SK-N-SH treated with all-trans-retinoic acid at 6 μM for 48 hours (cell line): ENCODE measurements at regions not wholly inside any gene's neighbourhood (a gene's known extent, or its start where the extent isn't known, plus 50 kb on each side); places are given as distances from the start of the nearest gene placed in this dataset.
"Not testable (repeated sequence)": the region's sequence is repeated elsewhere in the genome, so short reads cannot be mapped to it uniquely, and the experiment has no call there.

ENCODE experiments used
- ATAC-seq: fragments of 200-7000 bp; cut with Tn5 transposase; 3 replicates; pipeline ENCODE4 v1.9.1; 2020; ENCODE audit warnings: mild to moderate bottlenecking, moderate library complexity
- ARNTL ChIP-seq: fragments of 450-650 bp; formaldehyde crosslinking; IDR thresholded peaks from 2 replicates; pipeline ENCODE4 v1.5.0; 2020; ENCODE audit warnings: low read depth, mild to moderate bottlenecking, moderate library complexity, borderline replicate concordance
- BACH2 ChIP-seq: fragments of 250-450 bp; sonication (Bioruptor Pico); IDR thresholded peaks from 2 replicates; pipeline ENCODE4 v1.9.0; 2021; ENCODE audit warnings: mild to moderate bottlenecking, borderline replicate concordance
- CSRNP3 ChIP-seq: fragments of 250-450 bp; sonication (Bioruptor Pico); IDR thresholded peaks from 2 replicates; pipeline ENCODE4 v1.5.1; 2021; ENCODE audit warnings: mild to moderate bottlenecking, moderate library complexity
- ESRRG ChIP-seq: fragments of 250-450 bp; sonication (Bioruptor Pico); IDR thresholded peaks from 2 replicates; pipeline ENCODE4 v1.6.1; 2021; ENCODE audit warnings: mild to moderate bottlenecking
- GLIS3 ChIP-seq: fragments of 250-450 bp; sonication (Bioruptor Pico); IDR thresholded peaks from 2 replicates; pipeline ENCODE4 v1.5.0; 2020; ENCODE audit warnings: mild to moderate bottlenecking, moderate library complexity
- ISL1 ChIP-seq: fragments of 250-450 bp; sonication (Bioruptor Pico); IDR thresholded peaks from 2 replicates; pipeline ENCODE4 v2.1.2; 2022; ENCODE audit warnings: mild to moderate bottlenecking, moderate library complexity
- OSR1 ChIP-seq: fragments of 250-450 bp; sonication (Bioruptor Pico); IDR thresholded peaks from 2 replicates; pipeline ENCODE4 v1.8.0; 2022; ENCODE audit warnings: moderate library complexity, mild to moderate bottlenecking, inconsistent platforms
- PATZ1 ChIP-seq: fragments of 250-450 bp; sonication (Bioruptor Pico); IDR thresholded peaks from 2 replicates; pipeline ENCODE4 v1.8.0; 2020; ENCODE audit warnings: mild to moderate bottlenecking, moderate library complexity, borderline replicate concordance
- RARB ChIP-seq: fragments of 250-450 bp; sonication (Bioruptor Pico); IDR thresholded peaks from 2 replicates; pipeline ENCODE4 v1.8.0; 2021; ENCODE audit warnings: mild to moderate bottlenecking, moderate library complexity
- SNAI2 ChIP-seq: fragments of 250-450 bp; sonication (Bioruptor Pico); IDR thresholded peaks from 2 replicates; pipeline ENCODE4 v1.5.0; 2020; ENCODE audit warnings: mild to moderate bottlenecking, moderate library complexity
- TCF4 ChIP-seq: fragments of 250-450 bp; sonication (Bioruptor Pico); IDR thresholded peaks from 2 replicates; pipeline ENCODE4 v1.8.0; 2021; ENCODE audit warnings: mild to moderate bottlenecking, moderate library complexity, borderline replicate concordance
- TOX ChIP-seq: fragments of 250-450 bp; sonication (Bioruptor Pico); IDR thresholded peaks from 2 replicates; pipeline ENCODE4 v1.8.0; 2021; ENCODE audit warnings: mild to moderate bottlenecking, moderate library complexity, borderline replicate concordance
- TSHZ2 ChIP-seq: fragments of 250-450 bp; sonication (Bioruptor Pico); IDR thresholded peaks from 2 replicates; pipeline ENCODE4 v1.5.0; 2020; ENCODE audit warnings: mild to moderate bottlenecking, moderate library complexity
- ZC3H10 ChIP-seq: fragments of 250-450 bp; sonication (Bioruptor Pico); IDR thresholded peaks from 2 replicates; pipeline ENCODE4 v1.5.1; 2021; ENCODE audit warnings: mild to moderate bottlenecking, moderate library complexity
- ZFP3 ChIP-seq: fragments of 250-450 bp; sonication (Bioruptor Pico); IDR thresholded peaks from 2 replicates; pipeline ENCODE4 v1.5.0; 2020; ENCODE audit warnings: mild to moderate bottlenecking, moderate library complexity
- ZFP30 ChIP-seq: fragments of 450-650 bp; formaldehyde crosslinking; IDR thresholded peaks from 2 replicates; pipeline ENCODE4 v1.5.0; 2022; ENCODE audit warnings: mild to moderate bottlenecking, moderate library complexity
- ZNF565 ChIP-seq: fragments of 450-650 bp; formaldehyde crosslinking; conservative IDR thresholded peaks from 2 replicates; pipeline ENCODE4 v1.5.0; 2020; ENCODE audit warnings: low read depth, mild to moderate bottlenecking, moderate library complexity
- ZNF70 ChIP-seq: fragments of 450-650 bp; formaldehyde crosslinking; IDR thresholded peaks from 2 replicates; pipeline ENCODE4 v1.5.0; 2020; ENCODE audit warnings: mild to moderate bottlenecking, moderate library complexity
- ZNF8 ChIP-seq: fragments of 450-650 bp; formaldehyde crosslinking; IDR thresholded peaks from 2 replicates; pipeline ENCODE4 v1.5.0; 2020; ENCODE audit warnings: mild to moderate bottlenecking, moderate library complexity
- TF ChIP-seq, protein P1 (sequence below): fragments of 250-450 bp; sonication (Bioruptor Pico); IDR thresholded peaks from 2 replicates; pipeline ENCODE4 v1.8.0; 2021; ENCODE audit warnings: low read depth, mild to moderate bottlenecking, moderate library complexity, borderline replicate concordance
- TF ChIP-seq, protein P2 (sequence below): fragments of 250-450 bp; sonication (Bioruptor Pico); IDR thresholded peaks from 2 replicates; pipeline ENCODE4 v1.5.1; 2020; ENCODE audit warnings: low read depth, mild to moderate bottlenecking, moderate library complexity

- TF ChIP-seq OSR1 (CRISPR knock-in tag) (no peak), ARNTL (no peak), ZNF8 (CRISPR knock-in tag) (no peak), ZFP3 (CRISPR knock-in tag) (no peak), TSHZ2 (CRISPR knock-in tag) (no peak), TCF4 (CRISPR knock-in tag) (no peak), RARB (CRISPR knock-in tag) (no peak), CSRNP3 (no peak), ZFP30 (no peak), ZC3H10 (CRISPR knock-in tag) (no peak), GLIS3 (CRISPR knock-in tag) (no peak), ISL1 (CRISPR knock-in tag) (no peak), PATZ1 (no peak), ZNF70 (CRISPR knock-in tag) (no peak)
- TF ChIP-seq, protein P1, sequence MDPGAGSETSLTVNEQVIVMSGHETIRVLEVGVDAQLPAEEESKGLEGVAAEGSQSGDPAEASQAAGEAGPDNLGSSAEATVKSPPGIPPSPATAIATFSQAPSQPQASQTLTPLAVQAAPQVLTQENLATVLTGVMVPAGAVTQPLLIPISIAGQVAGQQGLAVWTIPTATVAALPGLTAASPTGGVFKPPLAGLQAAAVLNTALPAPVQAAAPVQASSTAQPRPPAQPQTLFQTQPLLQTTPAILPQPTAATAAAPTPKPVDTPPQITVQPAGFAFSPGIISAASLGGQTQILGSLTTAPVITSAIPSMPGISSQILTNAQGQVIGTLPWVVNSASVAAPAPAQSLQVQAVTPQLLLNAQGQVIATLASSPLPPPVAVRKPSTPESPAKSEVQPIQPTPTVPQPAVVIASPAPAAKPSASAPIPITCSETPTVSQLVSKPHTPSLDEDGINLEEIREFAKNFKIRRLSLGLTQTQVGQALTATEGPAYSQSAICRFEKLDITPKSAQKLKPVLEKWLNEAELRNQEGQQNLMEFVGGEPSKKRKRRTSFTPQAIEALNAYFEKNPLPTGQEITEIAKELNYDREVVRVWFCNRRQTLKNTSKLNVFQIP (CRISPR knock-in tag): no peak
- TF ChIP-seq, all 23 proteins: peak for 0
- no peak for ATAC-seq
Observed at GRCh38 chr7:16264823-16265804, 156.2 kb downstream of the CRPPA start.

DNA sequence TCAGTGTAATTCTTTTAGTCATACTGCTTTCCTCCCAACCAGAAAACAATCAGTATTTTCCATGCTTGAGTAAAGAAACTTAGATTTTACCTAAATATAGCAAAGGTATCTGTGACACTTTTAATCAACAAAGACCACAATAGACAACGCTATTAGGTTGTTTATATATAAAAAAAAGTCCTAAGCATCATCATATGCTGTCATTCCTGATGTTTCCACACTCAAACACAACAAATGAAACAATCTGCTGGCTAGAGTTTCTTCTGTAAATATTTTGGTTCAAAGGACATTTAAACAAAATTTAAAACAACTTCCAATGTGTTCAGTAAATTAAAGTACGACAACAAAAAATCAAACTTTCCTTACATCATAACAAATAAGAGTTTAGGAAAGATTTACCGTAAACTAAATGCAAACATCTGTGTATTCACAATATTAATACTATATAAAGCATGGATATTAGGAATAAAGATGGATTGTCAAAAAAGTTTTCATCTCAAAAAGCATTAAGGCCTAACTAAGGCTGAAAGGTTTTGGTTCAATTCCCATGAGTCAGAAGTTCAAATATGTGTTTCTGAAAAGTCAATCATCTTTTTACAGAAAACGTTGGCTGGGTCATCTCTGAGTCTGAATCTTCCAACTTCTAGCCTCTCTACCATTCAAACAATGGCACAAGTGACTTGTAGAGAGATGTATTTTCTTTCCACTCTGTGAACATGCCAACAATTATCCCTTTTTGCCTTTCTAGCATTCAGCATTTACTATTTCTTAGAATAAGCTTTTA lies 157.1 kb downstream of the CRPPA start:
- TF ChIP-seq SNAI2 (CRISPR knock-in tag): no peak
- no peak for TF ChIP-seq GLIS3 (CRISPR knock-in tag)
- no peak for TF ChIP-seq ZNF565 (CRISPR knock-in tag)
- TF ChIP-seq, protein P2, sequence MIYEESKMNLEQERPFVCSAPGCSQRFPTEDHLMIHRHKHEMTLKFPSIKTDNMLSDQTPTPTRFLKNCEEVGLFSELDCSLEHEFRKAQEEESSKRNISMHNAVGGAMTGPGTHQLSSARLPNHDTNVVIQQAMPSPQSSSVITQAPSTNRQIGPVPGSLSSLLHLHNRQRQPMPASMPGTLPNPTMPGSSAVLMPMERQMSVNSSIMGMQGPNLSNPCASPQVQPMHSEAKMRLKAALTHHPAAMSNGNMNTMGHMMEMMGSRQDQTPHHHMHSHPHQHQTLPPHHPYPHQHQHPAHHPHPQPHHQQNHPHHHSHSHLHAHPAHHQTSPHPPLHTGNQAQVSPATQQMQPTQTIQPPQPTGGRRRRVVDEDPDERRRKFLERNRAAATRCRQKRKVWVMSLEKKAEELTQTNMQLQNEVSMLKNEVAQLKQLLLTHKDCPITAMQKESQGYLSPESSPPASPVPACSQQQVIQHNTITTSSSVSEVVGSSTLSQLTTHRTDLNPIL (CRISPR knock-in tag): no peak
- no peak for TF ChIP-seq TOX
- TF ChIP-seq TSHZ2 (CRISPR knock-in tag): no peak
- TF ChIP-seq BACH2: no peak
- no peak for TF ChIP-seq ZFP30
- no peak for TF ChIP-seq CSRNP3
- TF ChIP-seq RARB (CRISPR knock-in tag): no peak
- TF ChIP-seq ISL1 (CRISPR knock-in tag): no peak
- TF ChIP-seq ARNTL: no peak
- TF ChIP-seq ESRRG (CRISPR knock-in tag): no peak
- no peak for TF ChIP-seq ZNF8 (CRISPR knock-in tag)
- TF ChIP-seq, protein P1 (CRISPR knock-in tag): no peak
- TF ChIP-seq, all 23 proteins: peak for 0
- ATAC-seq: no peak

DNA sequence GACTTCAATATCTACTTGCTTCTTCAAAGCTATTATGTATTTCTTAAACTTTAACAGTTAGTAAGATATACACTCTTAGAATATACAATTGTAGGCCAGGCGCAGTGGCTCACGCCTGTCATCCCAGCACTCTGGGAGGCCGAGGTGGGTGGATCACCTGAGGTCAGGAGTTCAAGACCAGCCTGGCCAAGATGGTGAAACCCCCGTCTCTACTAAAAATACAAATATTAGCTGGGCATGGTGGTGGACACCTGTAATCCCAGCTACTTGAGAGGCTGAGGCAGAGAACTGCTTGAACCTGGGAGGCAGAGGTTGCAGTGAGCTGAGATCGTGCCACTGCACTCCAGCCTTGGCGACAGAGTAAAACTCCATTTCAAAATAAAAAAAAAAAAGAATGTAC lies 158.0 kb downstream of the CRPPA start:
- not testable (repeated sequence) for ATAC-seq
